ENCODE measurements at regions not wholly inside any gene's neighbourhood (a gene's known extent, or its start where the extent isn't known, plus 50 kb on each side); places are given as distances from the start of the nearest gene placed in this dataset.

GRCh38 chr6:28741363-28741762 is 182.4 kb downstream of the TRIM27 start:
- no peak for DNase-seq

- DNase-seq = peak in 1 of 2 experiments; percentile 15
These were observed 181.0 kb downstream of the TRIM27 start for GRCh38 chr6:28742668-28743270.

GRCh38 chr6:28743271-28743789 is 180.5 kb downstream of the TRIM27 start:
- DNase-seq = no peak

DNA sequence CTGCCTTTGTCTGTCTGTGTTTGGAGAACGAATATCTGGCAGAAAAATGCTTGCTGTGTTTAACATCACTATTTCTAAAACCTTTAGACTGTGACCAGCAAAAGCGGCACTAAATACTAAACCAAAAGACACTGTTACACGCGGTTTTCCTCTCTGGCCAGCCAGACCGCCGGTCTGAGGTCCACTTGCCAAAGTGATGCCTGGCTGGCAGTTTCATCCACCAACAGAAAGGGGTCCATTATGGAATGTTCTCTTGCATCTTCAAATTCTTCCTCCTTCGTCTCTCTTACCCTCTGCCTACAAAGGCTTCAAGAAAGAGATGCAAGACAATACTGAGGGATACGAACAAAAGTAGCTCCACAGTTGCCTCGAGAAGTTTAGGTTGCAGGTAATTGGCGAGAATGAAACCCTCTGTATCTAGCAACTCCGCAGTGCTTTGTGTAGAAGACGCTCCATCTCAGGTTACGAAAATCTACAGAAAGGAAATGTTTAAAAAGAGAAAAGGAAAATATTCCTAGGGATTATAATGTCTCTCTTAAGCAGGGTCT is 176.6 kb downstream of the TRIM27 start:
- no peak for DNase-seq

- DNase-seq = peak in 1 of 2 experiments; percentile 23
These were observed 176.1 kb downstream of the TRIM27 start for GRCh38 chr6:28747631-28748157.

DNA sequence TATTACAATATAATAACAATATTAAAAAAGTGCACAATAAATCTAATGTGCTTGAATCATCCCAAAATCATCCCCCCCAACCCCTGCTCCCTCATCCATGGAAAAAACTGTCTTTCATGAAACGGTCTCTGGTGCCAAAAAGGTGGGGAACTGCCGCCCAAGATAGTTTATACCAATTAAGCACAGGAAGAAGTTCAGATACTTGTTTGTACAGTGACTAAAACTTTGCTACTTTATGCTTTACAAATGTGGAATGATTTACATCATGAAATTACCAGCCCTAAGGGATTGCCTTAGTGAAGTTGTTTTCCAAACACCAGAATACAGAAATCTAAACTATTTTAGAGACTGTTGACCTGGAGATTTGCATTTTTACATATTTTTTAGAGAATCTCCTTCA is 175.6 kb downstream of the TRIM27 start:
- DNase-seq = no peak

- no peak for DNase-seq
These were observed 172.8 kb downstream of the TRIM27 start for GRCh38 chr6:28750926-28751458.

- no peak for DNase-seq
These were observed 172.3 kb downstream of the TRIM27 start for GRCh38 chr6:28751514-28751913.

DNA sequence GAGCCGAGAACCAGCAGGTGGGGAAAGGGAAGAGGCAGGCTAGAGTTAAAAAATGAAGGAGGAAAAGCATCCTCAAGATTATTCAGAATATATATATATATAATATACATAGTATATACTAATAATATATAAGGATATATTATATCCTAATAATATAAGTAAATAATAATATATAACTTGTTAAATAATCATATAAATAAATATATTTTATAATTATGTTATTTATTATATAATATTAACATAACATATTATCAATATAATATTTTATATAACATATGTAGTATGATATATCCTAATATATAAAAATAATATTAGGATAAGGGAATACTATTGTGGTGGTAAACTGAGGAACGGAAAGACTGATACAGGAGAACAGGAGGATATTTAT is 171.8 kb downstream of the TRIM27 start:
- DNase-seq = no peak

GRCh38 chr6:28757429-28758045 is 166.2 kb downstream of the TRIM27 start:
- no peak for DNase-seq

GRCh38 chr6:28758046-28758817 is 165.6 kb downstream of the TRIM27 start:
- DNase-seq = no peak

GRCh38 chr6:28758818-28759235 is 165.0 kb downstream of the TRIM27 start:
- DNase-seq = no peak

DNA sequence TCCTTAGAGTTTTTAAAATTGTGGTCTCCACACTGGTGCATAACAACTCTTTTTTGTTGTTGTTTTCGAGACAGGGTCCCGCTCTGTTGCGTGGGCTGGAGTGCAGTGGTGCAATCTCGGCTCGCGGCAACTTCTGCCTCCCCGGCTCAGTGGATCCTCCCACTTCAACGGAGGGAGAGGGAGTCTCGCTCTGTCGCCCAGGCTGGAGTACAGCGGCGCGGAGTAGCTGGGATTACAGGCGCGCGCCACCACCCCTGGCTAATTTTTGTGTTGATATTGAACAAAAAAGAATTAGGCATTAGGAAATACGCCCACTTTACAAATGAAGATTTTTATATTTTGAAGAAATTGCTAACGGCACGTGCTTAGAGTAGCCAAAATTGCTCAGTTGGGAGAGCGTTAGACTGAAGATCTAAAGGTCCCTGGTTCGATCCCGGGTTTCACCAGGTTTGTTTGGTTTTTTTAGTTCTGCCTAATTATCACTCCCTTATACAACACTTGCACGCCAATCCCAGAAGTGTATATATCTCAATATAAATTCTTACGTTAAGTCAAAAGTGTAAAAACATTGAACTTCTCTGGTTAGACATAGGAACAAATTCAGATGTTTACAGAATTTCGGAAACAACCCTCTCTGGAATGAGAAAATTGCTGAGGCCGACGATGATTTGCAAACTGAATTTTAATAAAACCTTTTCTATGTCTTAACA is 159.6 kb downstream of the TRIM27 start:
- no peak for DNase-seq

- DNase-seq = no peak
These were observed 159.0 kb downstream of the TRIM27 start for GRCh38 chr6:28764761-28765282.

DNA sequence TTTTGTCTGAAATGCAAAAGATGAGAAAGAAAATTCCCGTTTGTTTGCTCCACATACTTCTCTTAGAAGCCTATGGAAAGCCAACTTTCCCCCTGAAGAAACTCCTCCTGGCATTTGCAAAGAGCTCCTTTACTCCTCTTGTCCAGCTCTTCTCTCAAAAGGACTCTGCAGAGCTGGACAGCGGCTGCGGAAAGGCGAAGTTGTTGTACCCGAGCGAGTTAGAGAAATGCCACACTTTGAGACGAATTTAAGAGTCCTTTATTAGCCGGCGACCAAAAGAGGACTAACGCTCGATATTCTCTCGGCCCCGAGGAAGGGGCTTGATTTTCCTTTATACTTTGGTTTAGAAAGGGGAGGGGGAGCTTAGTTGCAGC is 157.8 kb downstream of the TRIM27 start:
- no peak for DNase-seq

DNA sequence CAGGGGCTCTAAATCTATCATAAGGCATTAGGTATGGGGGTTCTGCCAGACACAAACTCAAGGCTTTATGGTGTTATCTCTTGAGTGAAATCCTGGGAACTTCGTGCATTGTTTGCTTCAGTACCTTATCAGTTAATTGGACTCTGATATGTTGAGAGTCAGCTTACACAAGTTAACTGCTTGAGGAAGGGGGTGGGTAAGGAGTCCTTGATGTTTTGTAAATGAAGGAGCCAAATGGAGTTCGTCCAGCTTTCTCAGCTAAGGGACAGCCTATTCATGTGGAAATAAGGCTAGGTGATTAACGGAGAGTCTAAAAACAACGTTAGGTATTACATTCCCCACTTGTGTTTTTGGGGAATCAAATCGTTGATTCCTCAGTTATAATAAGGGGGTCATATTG is 157.4 kb downstream of the TRIM27 start:
- no peak for DNase-seq

- no peak for DNase-seq
These were observed 156.7 kb downstream of the TRIM27 start for GRCh38 chr6:28767133-28767532.

DNA sequence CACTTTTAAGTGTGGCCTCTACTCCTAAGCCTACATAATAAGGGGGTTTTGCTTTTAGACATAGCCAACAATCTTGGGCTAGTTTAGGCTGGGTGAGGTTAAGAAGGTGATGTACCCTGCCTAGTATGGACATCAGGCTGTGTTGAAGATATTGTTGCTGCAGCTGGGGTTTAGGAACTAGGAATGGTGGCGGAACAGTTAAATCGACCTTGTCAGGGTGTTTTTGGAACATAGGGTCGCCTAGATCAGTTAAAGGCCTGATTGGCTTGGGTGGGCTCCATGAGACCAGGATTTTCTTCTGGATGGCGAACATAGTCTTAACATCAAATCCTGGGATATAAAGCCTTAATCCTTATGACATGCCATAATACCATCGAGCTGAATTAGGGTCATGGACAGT is 156.1 kb downstream of the TRIM27 start:
- no peak for DNase-seq

DNA sequence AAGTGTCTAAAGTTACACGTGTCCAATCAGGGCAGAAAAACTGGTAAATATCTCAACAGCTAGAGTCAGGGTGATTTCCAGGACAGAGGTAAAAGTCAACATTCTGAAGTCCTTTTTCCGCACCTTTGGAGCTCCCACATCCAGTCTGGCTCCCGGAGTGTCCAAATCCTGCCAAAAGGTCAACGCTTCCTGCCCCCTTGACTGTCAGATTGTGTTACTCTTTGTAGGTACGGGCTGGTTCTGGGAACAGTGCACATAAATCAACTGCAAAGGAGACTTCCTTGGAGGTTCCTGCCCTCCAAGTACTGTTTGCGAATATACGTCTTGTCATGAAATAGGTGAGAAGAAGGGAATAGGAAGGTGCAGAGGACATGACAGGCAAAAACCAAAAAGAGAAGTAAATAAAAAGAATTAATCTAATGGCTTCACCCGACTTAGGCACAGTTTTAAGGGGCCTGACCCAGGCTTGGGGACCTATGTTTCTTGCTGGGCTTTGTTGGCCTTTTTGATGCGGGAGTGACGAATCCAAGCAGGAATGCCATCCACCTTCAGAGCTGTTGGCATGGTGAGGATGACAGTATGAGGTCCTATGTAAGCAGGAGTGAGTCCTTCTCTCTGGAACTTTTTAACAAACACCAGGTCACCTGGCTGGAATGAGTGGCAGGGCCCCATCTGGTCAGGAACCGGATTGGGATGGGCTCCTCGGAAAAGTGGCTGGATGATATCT is 155.4 kb downstream of the TRIM27 start:
- no peak for DNase-seq

DNA sequence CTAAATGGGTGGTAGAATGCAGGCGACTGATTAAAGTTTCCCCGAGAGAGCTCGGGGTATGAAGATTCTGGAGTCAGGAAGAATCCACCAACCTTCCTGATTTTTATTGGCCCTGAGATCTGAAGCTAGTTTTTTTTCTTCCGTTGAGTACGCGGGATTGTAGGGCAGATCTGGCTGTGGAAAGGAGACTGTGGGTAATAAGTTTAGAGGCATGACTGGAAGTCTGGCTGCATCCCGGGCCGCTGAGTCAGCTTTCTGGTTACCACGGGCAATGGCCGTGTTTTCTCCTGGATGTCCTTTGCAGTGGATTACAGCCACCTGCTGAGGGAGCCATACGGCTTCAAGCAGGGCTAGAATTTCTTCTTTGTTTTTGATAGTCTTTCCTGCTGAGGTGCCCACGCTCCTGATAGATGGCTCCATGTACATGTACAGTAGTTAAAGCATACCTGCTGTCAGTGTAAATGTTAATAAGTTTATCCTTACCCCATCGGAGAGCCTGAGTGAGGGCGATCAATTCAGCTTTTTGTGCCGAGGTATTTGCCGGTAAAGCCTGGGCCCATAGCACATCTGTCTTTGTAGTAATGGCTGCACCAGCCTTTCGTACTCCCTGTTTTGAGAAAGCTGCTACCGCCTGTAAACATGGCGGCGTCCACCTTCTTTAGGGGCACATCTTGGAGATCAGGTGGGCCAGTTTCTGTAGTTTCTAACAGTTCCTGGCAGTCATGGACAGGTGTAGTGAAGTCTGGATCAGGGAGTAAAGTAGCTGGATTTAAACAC is 154.0 kb downstream of the TRIM27 start:
- peak in 1 of 2 experiments; percentile 6 for DNase-seq

DNA sequence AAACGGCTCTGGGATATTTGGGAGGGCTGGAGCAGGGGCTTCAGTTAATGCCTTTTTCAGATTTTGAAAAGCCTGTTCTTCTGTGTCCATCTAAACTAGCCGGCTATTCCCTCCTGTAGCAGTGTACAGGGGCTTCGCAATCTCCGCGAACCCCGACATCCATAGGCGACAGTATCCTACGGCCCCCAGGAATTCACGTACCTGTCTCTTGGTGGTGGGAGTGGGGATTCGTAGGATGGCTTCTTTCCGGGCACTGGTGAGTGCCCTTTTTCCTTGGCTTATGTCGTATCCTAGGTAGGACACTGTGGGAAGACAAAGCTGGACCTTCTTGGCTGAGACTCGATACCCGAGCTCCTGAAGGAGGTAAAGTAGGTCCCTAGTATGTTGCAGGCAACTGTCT is 153.1 kb downstream of the TRIM27 start:
- no peak for DNase-seq

All from NCI-H526 (cell line).